Stomach (tissue), 8 donors: ENCODE measurements at regions not wholly inside any gene's neighbourhood (a gene's known extent, or its start where the extent isn't known, plus 50 kb on each side); places are given as distances from the start of the nearest gene placed in this dataset.

Experiments used
- DNase-seq, 2 donors: peaks; one replicate each; pipeline versions ENCODE4 v3.0.0 to v3.0.0-alpha.2; 2013 to 2019
- H3K27ac ChIP-seq, 5 donors: fragments of 200-600 bp in 4 of 5; sonication (generic) in 4 of 5; one replicate each; pipeline ENCODE4 v1.5.1; 2013 to 2019; ENCODE audit warnings: mild to moderate bottlenecking in 1 of 5, moderate library complexity in 1 of 5
- H3K27me3 ChIP-seq, 3 donors: fragments of 200-600 bp; sonication (generic); one replicate each; pipeline ENCODE4 v1.5.1; 2017 to 2019; ENCODE audit warnings: mixed run types in 1 of 3
- H3K36me3 ChIP-seq, 4 donors: fragments of 200-600 bp; sonication (generic); 1 replicate in 3 of 4; 2 replicates in 1 of 4; pipeline ENCODE4 v1.5.1; 2016 to 2019
- H3K4me1 ChIP-seq, 4 donors: fragments of 200-600 bp; sonication (generic); one replicate each; pipeline ENCODE4 v1.5.1; 2016 to 2019
- H3K4me3 ChIP-seq, 4 donors: fragments of 200-600 bp; sonication (generic) in 3 of 4; one replicate each; pipeline ENCODE4 v1.5.1; 2016 to 2019; ENCODE audit warnings: mild to moderate bottlenecking in 1 of 4
- H3K9me3 ChIP-seq, 4 donors: fragments of 200-600 bp; sonication (generic); one replicate each; pipeline ENCODE4 v1.5.1; 2016 to 2019
- CTCF ChIP-seq, 7 experiments: fragments of 450-650 bp in 4 of 7; fragments of 200-600 bp in 3 of 7; sonication (generic) in 3 of 7; IDR thresholded peaks; one replicate each; pipeline ENCODE4 v1.5.1; 2016 to 2019; ENCODE audit warnings: antibody characterized with exemption in 7 of 7, control low read depth in 2 of 7, mild to moderate bottlenecking in 1 of 7
- EP300 ChIP-seq: sonication (generic); formaldehyde crosslinking; IDR thresholded peaks from one replicate; pipeline ENCODE4 v1.6.1; 2017; ENCODE audit warnings: antibody characterized with exemption
- POLR2A ChIP-seq, 4 donors: fragments of 450-650 bp; IDR thresholded peaks; one replicate each; pipeline ENCODE4 v1.6.1; 2016; ENCODE audit warnings: antibody characterized with exemption in 4 of 4, control low read depth in 2 of 4, mild to moderate bottlenecking in 1 of 4, moderate library complexity in 1 of 4
- POLR2AphosphoS5 ChIP-seq, 3 donors: sonication (generic); formaldehyde crosslinking; IDR thresholded peaks; one replicate each; pipeline ENCODE4 v1.6.1; 2016; ENCODE audit warnings: antibody characterized with exemption in 3 of 3
- WGBS, 5 donors: extraction: QIAGEN DNeasy Blood & Tissue Kit in 3 of 5; methylation state at CpG; one replicate each; pipeline versions ENCODE4 v1.1.5 to v1.1.7; 2013 to 2018; 5-methylcytosine and 5-hydroxymethylcytosine counted together
- intact Hi-C: fragments of 100-400 bp; cut with DNase I; formaldehyde crosslinking; loops from one replicate; pipeline ENCODE4 v1.15.1; 2023; ENCODE audit warnings: low total_unique reads
- donor health status: healthy with polysubstance abuse.
- donor health status: Bipolar disorder and iron deficiency.
- donor health status: healthy.

- Histone ChIP-seq H3K27ac (no peak overlapping the region), H3K4me1 (no peaks in the 10 kb centered on the region), H3K36me3 (no peaks in the 10 kb centered on the region), H3K4me3 (no peak overlapping the region), H3K9me3 (peaks cover 0 to 9% (median 3%) of the 10 kb centered on the region in 4 donors), H3K27me3 (no peaks in the 10 kb centered on the region)
- intact Hi-C loops, result no loop called here
- no peak for DNase-seq
- no peak for TF ChIP-seq EP300
- no peak for TF ChIP-seq CTCF (IDR thresholded peaks at IDR 0.05)
- TF ChIP-seq POLR2AphosphoS5 (IDR thresholded peaks at IDR 0.05), result no peak
- TF ChIP-seq POLR2A (IDR thresholded peaks at IDR 0.05), result no peak
- 82 to 92% (median 88%) methylated on average over 6 of the region's 6 CpGs for WGBS, 5 donors
Observed at GRCh38 chr4:181646864-181647263, 596.3 kb upstream of the TENM3 start.

DNA sequence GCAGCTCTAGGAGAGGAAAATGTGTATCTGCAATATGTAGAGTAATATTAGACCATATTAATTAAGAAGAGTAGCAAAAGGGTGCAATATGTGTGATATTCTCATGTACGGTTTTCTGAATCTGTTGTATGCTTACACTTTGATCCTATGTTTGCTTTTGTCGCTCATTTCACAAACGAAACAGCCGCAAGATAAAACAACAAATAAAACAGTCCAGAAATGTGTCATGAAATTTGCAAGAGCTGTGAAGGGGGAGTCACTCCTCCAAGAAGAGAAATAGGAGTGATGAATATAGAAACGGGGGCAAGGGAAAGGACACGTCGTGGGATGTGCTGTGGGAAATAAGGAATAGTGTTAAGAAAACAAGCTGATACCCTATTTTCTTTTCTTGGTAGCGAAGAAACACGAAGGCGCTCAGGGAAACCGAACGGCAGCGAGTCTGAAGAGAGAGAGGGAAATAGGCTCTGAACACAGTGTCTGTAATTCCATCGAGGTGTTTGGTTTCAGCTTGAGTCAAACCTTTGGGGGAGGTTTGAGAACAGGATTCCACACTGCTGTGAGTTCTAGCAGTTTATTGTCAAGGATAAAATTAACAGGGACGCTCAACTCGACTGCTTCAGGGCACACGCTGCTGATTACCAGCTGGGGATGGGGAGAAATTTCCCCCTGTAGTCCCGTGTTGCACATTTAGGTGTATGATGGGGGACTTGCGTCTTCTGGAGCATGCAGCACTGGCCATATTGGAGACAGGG, 595.6 kb upstream of the TENM3 start:
- intact Hi-C loops, result no loop called here
- 43 to 60% (median 55%) methylated on average over 19 of the region's 19 CpGs for WGBS, 5 donors
- no peaks in the 10 kb centered on the region for H3K36me3 ChIP-seq

GRCh38 chr4:181650033-181650825, 593.0 kb upstream of the TENM3 start:
- intact Hi-C loops, result no loop called here

More for the DNA sequence above, 595.6 kb upstream of the TENM3 start:
- DNase-seq, result peak in 1 of 2 donors; percentile 2
- TF ChIP-seq POLR2A (IDR thresholded peaks at IDR 0.05) (no peak), CTCF (IDR thresholded peaks at IDR 0.05) (no peak), POLR2AphosphoS5 (IDR thresholded peaks at IDR 0.05) (no peak), EP300 (no peak)
- H3K27ac ChIP-seq, result no peak overlapping the region
- no peak overlapping the region for H3K4me3 ChIP-seq
- H3K9me3 ChIP-seq, result peaks cover 0 to 5% (median 2%) of the 10 kb centered on the region in 4 donors
- H3K4me1 ChIP-seq, result no peaks in the 10 kb centered on the region
- no peaks in the 10 kb centered on the region for H3K27me3 ChIP-seq

More at GRCh38 chr4:181650033-181650825, 593.0 kb upstream of the TENM3 start:
- Histone ChIP-seq H3K27me3 (no peaks in the 10 kb centered on the region), H3K4me3 (no peak overlapping the region), H3K9me3 (no peaks in the 10 kb centered on the region), H3K27ac (no peak overlapping the region), H3K36me3 (no peaks in the 10 kb centered on the region), H3K4me1 (no peaks in the 10 kb centered on the region)
- 36 to 52% (median 46%) methylated on average over 4 of the region's 4 CpGs for WGBS, 5 donors
- no peak for TF ChIP-seq POLR2AphosphoS5 (IDR thresholded peaks at IDR 0.05)
- no peak for TF ChIP-seq CTCF (IDR thresholded peaks at IDR 0.05)
- TF ChIP-seq POLR2A (IDR thresholded peaks at IDR 0.05), result no peak
- no peak for TF ChIP-seq EP300
- no peak for DNase-seq
